Spleen (tissue), 7 donors: ENCODE measurements at regions not wholly inside any gene's neighbourhood (a gene's known extent, or its start where the extent isn't known, plus 50 kb on each side); places are given as distances from the start of the nearest gene placed in this dataset.

Experiments used
- POLR2A ChIP-seq, 3 donors: fragments of 450-650 bp; IDR thresholded peaks; one replicate each; pipeline ENCODE4 v1.5.1; 2017; ENCODE audit warnings: antibody characterized with exemption in 3 of 3, mild to moderate bottlenecking in 1 of 3
- POLR2AphosphoS5 ChIP-seq, 3 donors: sonication (generic); formaldehyde crosslinking; IDR thresholded peaks; one replicate each; pipeline ENCODE4 v1.5.1; 2017; ENCODE audit warnings: antibody characterized with exemption in 3 of 3
- TF ChIP-seq, protein P1 (sequence below), 11 experiments: fragments of 200-600 bp in 7 of 11; fragments of 450-650 bp in 4 of 11; sonication (generic) in 4 of 11; IDR thresholded peaks in 8 of 11; conservative IDR thresholded peaks in 3 of 11; 1 replicate in 7 of 11; 2 replicates in 4 of 11; pipeline versions ENCODE4 v1.4.0 to v1.8.0; 2016 to 2021; ENCODE audit warnings: antibody characterized with exemption in 11 of 11, inconsistent platforms in 4 of 11, mild to moderate bottlenecking in 1 of 11
- donor health status: DM: no; HTN: no; CAD: no; lungs with moderate emphysema.
- donor health status: DM: no; HTN: no; CAD: no.
- donor health status: DM: no; HTN: no; CAD: no.

GRCh38 chr5:21685522-21685921, 1167.6 kb downstream of the CDH12 start:
- TF ChIP-seq, protein P1, sequence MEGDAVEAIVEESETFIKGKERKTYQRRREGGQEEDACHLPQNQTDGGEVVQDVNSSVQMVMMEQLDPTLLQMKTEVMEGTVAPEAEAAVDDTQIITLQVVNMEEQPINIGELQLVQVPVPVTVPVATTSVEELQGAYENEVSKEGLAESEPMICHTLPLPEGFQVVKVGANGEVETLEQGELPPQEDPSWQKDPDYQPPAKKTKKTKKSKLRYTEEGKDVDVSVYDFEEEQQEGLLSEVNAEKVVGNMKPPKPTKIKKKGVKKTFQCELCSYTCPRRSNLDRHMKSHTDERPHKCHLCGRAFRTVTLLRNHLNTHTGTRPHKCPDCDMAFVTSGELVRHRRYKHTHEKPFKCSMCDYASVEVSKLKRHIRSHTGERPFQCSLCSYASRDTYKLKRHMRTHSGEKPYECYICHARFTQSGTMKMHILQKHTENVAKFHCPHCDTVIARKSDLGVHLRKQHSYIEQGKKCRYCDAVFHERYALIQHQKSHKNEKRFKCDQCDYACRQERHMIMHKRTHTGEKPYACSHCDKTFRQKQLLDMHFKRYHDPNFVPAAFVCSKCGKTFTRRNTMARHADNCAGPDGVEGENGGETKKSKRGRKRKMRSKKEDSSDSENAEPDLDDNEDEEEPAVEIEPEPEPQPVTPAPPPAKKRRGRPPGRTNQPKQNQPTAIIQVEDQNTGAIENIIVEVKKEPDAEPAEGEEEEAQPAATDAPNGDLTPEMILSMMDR (IDR thresholded peaks at IDR 0.05 in 8 of 11, conservative IDR thresholded peaks at IDR 0.05 in 3 of 11), result no peak
- TF ChIP-seq POLR2AphosphoS5 (IDR thresholded peaks at IDR 0.05) (no peak), POLR2A (IDR thresholded peaks at IDR 0.05) (no peak)
